Upper lobe of left lung (tissue), 6 donors: ENCODE measurements at regions not wholly inside any gene's neighbourhood (a gene's known extent, or its start where the extent isn't known, plus 50 kb on each side); places are given as distances from the start of the nearest gene placed in this dataset.

Source experiments
- ATAC-seq, 2 donors: fragments of 200-7000 bp; cut with Tn5 transposase; one replicate each; pipeline ENCODE4 v1.9.1; 2022; ENCODE audit warnings: mild to moderate bottlenecking in 2 of 2, moderate library complexity in 2 of 2; ENCODE audit not compliant: low FRiP score in 2 of 2
- DNase-seq, 2 donors: peaks; one replicate each; pipeline ENCODE4 v3.0.0-alpha.2; 2019 to 2020
- H3K27ac ChIP-seq, 4 donors: fragments of 200-600 bp; sonication (generic); one replicate each; pipeline ENCODE4 v1.5.1; 2016 to 2019
- H3K27me3 ChIP-seq, 4 donors: fragments of 200-600 bp; sonication (generic); one replicate each; pipeline ENCODE4 v1.5.1; 2017 to 2019
- H3K36me3 ChIP-seq, 4 donors: fragments of 200-600 bp; sonication (generic); one replicate each; pipeline ENCODE4 v1.5.1; 2016 to 2019
- H3K4me1 ChIP-seq, 4 donors: fragments of 200-600 bp; sonication (generic); one replicate each; pipeline ENCODE4 v1.5.1; 2018 to 2019
- H3K4me3 ChIP-seq, 4 donors: fragments of 200-600 bp; sonication (generic); one replicate each; pipeline ENCODE4 v1.5.1; 2017 to 2019; ENCODE audit warnings: mild to moderate bottlenecking in 2 of 4, moderate library complexity in 1 of 4
- H3K9me3 ChIP-seq, 4 donors: fragments of 200-600 bp; sonication (generic); one replicate each; pipeline ENCODE4 v1.5.1; 2018 to 2019
- CTCF ChIP-seq, 6 experiments: fragments of 450-650 bp in 4 of 6; fragments of 200-600 bp in 2 of 6; sonication (generic) in 2 of 6; IDR thresholded peaks; one replicate each; pipeline ENCODE4 v1.5.1; 2016 to 2019; ENCODE audit warnings: antibody characterized with exemption in 6 of 6
- EP300 ChIP-seq, 4 donors: sonication (generic); formaldehyde crosslinking; IDR thresholded peaks; one replicate each; pipeline ENCODE4 v1.5.1; 2017; ENCODE audit warnings: antibody characterized with exemption in 4 of 4, control low read depth in 2 of 4
- POLR2A ChIP-seq, 4 donors: fragments of 450-650 bp; IDR thresholded peaks; one replicate each; pipeline ENCODE4 v1.5.1; 2016 to 2017; ENCODE audit warnings: antibody characterized with exemption in 4 of 4, mild to moderate bottlenecking in 2 of 4
- POLR2AphosphoS5 ChIP-seq, 2 donors: sonication (generic); formaldehyde crosslinking; IDR thresholded peaks; one replicate each; pipeline ENCODE4 v1.5.1; 2017; ENCODE audit warnings: antibody characterized with exemption in 2 of 2
- WGBS, 2 donors: methylation state at CpG; one replicate each; pipeline ENCODE4 v1.1.5; 2017 to 2018; 5-methylcytosine and 5-hydroxymethylcytosine counted together
- donor health status: DM: no; HTN: no; CAD: no; lungs with moderate emphysema.
- donor health status: DM: no; HTN: yes; CAD: no; lungs with severe emphysema.

DNA sequence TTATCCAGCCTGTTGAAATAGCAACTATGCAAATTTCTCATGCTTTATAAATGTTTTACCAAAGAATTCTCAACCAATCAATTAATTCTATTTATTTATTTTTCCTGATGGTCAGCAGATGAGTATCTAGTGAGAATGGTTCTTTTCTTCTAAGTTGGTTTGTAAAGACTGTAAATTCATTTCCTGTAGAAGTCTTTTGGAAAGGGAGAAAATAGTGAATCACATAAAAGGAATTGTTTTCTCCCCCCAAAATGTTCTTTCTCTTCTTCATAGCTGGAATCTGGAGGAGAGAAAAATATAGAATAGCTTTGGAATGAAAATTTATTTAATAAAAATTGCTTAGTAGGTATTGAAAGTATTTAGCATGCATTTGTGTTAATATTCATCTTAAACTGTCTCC lies 836.1 kb upstream of the ZEB2 start:
- Histone ChIP-seq H3K27me3 (no peaks in the 10 kb centered on the region), H3K4me1 (no peaks in the 10 kb centered on the region), H3K4me3 (no peak overlapping the region), H3K36me3 (no peaks in the 10 kb centered on the region), H3K27ac (no peak overlapping the region), H3K9me3 (no peaks in the 10 kb centered on the region)
- TF ChIP-seq POLR2A (IDR thresholded peaks at IDR 0.05): no peak
- TF ChIP-seq EP300 (IDR thresholded peaks at IDR 0.05): no peak
- no peak for TF ChIP-seq POLR2AphosphoS5 (IDR thresholded peaks at IDR 0.05)
- no peak for TF ChIP-seq CTCF (IDR thresholded peaks at IDR 0.05)
- ATAC-seq (no peak), DNase-seq (no peak)

DNA sequence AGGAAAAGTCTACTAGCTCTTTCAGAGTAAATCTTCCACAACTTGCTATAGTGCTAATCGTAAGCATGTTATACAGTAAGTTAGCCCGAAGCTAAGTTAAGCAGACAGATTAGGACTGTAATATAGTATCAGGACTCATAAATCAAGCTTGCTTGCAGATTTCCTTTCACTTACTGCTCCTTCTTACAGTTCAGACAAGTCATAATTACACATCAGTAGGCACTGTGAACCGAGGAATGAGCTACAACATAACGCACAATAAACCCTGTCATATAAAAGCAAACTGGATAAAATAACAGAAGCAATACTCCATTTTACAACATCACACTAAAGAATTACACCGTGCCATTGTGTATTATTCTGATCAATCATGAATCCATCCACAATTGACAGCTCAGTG lies 832.6 kb upstream of the ZEB2 start:
- DNase-seq: no peak
- Histone ChIP-seq H3K27ac (no peak overlapping the region), H3K36me3 (no peaks in the 10 kb centered on the region), H3K4me3 (no peak overlapping the region), H3K9me3 (no peaks in the 10 kb centered on the region), H3K27me3 (no peaks in the 10 kb centered on the region), H3K4me1 (no peaks in the 10 kb centered on the region)
- no peak for ATAC-seq
- TF ChIP-seq POLR2AphosphoS5 (IDR thresholded peaks at IDR 0.05): no peak
- no peak for TF ChIP-seq CTCF (IDR thresholded peaks at IDR 0.05)
- no peak for TF ChIP-seq POLR2A (IDR thresholded peaks at IDR 0.05)
- TF ChIP-seq EP300 (IDR thresholded peaks at IDR 0.05): no peak
- 88 to 91% methylated on average over 5 of the region's 5 CpGs for WGBS, 2 donors

- Histone ChIP-seq H3K4me1 (no peaks in the 10 kb centered on the region), H3K27ac (no peak overlapping the region), H3K36me3 (no peaks in the 10 kb centered on the region), H3K27me3 (no peaks in the 10 kb centered on the region), H3K9me3 (no peaks in the 10 kb centered on the region), H3K4me3 (no peak overlapping the region)
- WGBS, 2 donors: 88 to 89% methylated on average over 2 of the region's 2 CpGs
- no peak for DNase-seq
- TF ChIP-seq EP300 (IDR thresholded peaks at IDR 0.05) (no peak), POLR2AphosphoS5 (IDR thresholded peaks at IDR 0.05) (no peak), CTCF (IDR thresholded peaks at IDR 0.05) (no peak), POLR2A (IDR thresholded peaks at IDR 0.05) (no peak)
- ATAC-seq: no peak
Observed at GRCh38 chr2:145351864-145352425, 832.0 kb upstream of the ZEB2 start.

DNA sequence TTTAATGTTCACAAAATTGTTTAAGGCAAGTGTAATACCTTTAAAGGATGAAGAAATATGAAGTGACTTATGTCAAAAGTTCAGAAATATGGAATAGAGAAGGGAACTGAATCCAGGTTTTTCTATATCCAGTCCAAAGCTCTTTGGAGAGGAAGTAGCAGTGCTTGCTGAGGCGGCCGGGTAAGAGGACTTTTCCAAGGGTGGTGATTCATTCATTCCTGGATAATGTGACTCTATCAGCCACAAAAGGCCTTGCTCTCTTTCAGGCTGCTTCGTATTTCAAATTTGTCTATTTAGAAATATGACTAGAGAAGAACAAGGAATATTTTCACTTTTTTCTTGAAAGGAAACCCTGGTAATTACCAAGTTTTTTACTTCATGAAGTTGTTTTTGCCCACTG lies 830.1 kb upstream of the ZEB2 start:
- TF ChIP-seq POLR2AphosphoS5 (IDR thresholded peaks at IDR 0.05) (no peak), EP300 (IDR thresholded peaks at IDR 0.05) (no peak), POLR2A (IDR thresholded peaks at IDR 0.05) (no peak), CTCF (IDR thresholded peaks at IDR 0.05) (no peak)
- no peaks in the 10 kb centered on the region for H3K9me3 ChIP-seq
- no peak overlapping the region for H3K4me3 ChIP-seq
- WGBS, 2 donors: 80 to 81% methylated on average over 3 of the region's 3 CpGs
- ATAC-seq (no peak), DNase-seq (no peak)
- H3K27me3 ChIP-seq: no peaks in the 10 kb centered on the region
- H3K27ac ChIP-seq: no peak overlapping the region
- H3K36me3 ChIP-seq: no peaks in the 10 kb centered on the region
- H3K4me1 ChIP-seq: no peaks in the 10 kb centered on the region

- DNase-seq (no peak), ATAC-seq (no peak)
- Histone ChIP-seq H3K36me3 (no peaks in the 10 kb centered on the region), H3K4me3 (no peak overlapping the region), H3K27me3 (no peaks in the 10 kb centered on the region), H3K27ac (no peak overlapping the region), H3K4me1 (no peaks in the 10 kb centered on the region), H3K9me3 (no peaks in the 10 kb centered on the region)
- TF ChIP-seq POLR2AphosphoS5 (IDR thresholded peaks at IDR 0.05) (no peak), CTCF (IDR thresholded peaks at IDR 0.05) (no peak), EP300 (IDR thresholded peaks at IDR 0.05) (no peak), POLR2A (IDR thresholded peaks at IDR 0.05) (no peak)
Observed at GRCh38 chr2:145344076-145344724, 824.3 kb upstream of the ZEB2 start.
